ENCODE measurements at regions not wholly inside any gene's neighbourhood (a gene's known extent, or its start where the extent isn't known, plus 50 kb on each side); places are given as distances from the start of the nearest gene placed in this dataset.

- Histone ChIP-seq H3K9me3 (ENCODE audit: control insufficient read depth, low read length) (no peaks in the 10 kb centered on the region), H3K27ac (ENCODE audit: low read depth in 1 of 2, low read length in 2 of 2) (no peak overlapping the region), H3K4me3 (ENCODE audit: low read length in 2 of 2) (no peak overlapping the region), H3K4me1 (ENCODE audit: control insufficient read depth in 1 of 2, insufficient read depth in 2 of 2, low read length in 2 of 2) (peaks cover 0 to 2% of the 10 kb centered on the region in 2 donors), H3K27me3 (ENCODE audit: control insufficient read depth in 1 of 2, insufficient read depth in 2 of 2, low read length in 1 of 2) (no peaks in the 10 kb centered on the region), H3K36me3 (ENCODE audit: control insufficient read depth in 1 of 2, insufficient read depth in 2 of 2, low read length in 1 of 2) (no peaks in the 10 kb centered on the region)
- intact Hi-C loops (cut with DNase I) = no loop called here
- 82 to 84% methylated on average over 9 of the region's 9 CpGs for WGBS, 2 donors
- no peak for DNase-seq
- ATAC-seq (ENCODE audit: low FRiP score) = no peak
Measured at GRCh38 chr6:150722614-150723344, 123.1 kb downstream of the PLEKHG1 start.

- ATAC-seq (ENCODE audit: low FRiP score) = no peak
- no peak overlapping the region for H3K4me3 ChIP-seq (ENCODE audit: low read length in 2 of 2)
- no peaks in the 10 kb centered on the region for H3K9me3 ChIP-seq (ENCODE audit: control insufficient read depth, low read length)
- H3K27ac ChIP-seq (ENCODE audit: low read depth in 1 of 2, low read length in 2 of 2) = no peak overlapping the region
- peaks cover 0 to 2% of the 10 kb centered on the region in 2 donors for H3K4me1 ChIP-seq (ENCODE audit: control insufficient read depth in 1 of 2, insufficient read depth in 2 of 2, low read length in 2 of 2)
- DNase-seq = no peak
- no peaks in the 10 kb centered on the region for H3K27me3 ChIP-seq (ENCODE audit: control insufficient read depth in 1 of 2, insufficient read depth in 2 of 2, low read length in 1 of 2)
- H3K36me3 ChIP-seq (ENCODE audit: control insufficient read depth in 1 of 2, insufficient read depth in 2 of 2, low read length in 1 of 2) = no peaks in the 10 kb centered on the region
- intact Hi-C loops (cut with DNase I) = no loop called here
Measured at GRCh38 chr6:150723345-150723658, 123.6 kb downstream of the PLEKHG1 start.

- WGBS, 2 donors = 88 to 90% methylated on average over 2 of the region's 2 CpGs
- Histone ChIP-seq H3K4me1 (ENCODE audit: control insufficient read depth in 1 of 2, insufficient read depth in 2 of 2, low read length in 2 of 2) (peaks cover 0 to 2% of the 10 kb centered on the region in 2 donors), H3K27me3 (ENCODE audit: control insufficient read depth in 1 of 2, insufficient read depth in 2 of 2, low read length in 1 of 2) (no peaks in the 10 kb centered on the region), H3K4me3 (ENCODE audit: low read length in 2 of 2) (no peak overlapping the region), H3K27ac (ENCODE audit: low read depth in 1 of 2, low read length in 2 of 2) (no peak overlapping the region), H3K36me3 (ENCODE audit: control insufficient read depth in 1 of 2, insufficient read depth in 2 of 2, low read length in 1 of 2) (no peaks in the 10 kb centered on the region), H3K9me3 (ENCODE audit: control insufficient read depth, low read length) (no peaks in the 10 kb centered on the region)
- intact Hi-C loops (cut with DNase I) = no loop called here
- DNase-seq (no peak), ATAC-seq (ENCODE audit: low FRiP score) (no peak)
Measured at GRCh38 chr6:150723857-150724256, 124.2 kb downstream of the PLEKHG1 start.

- H3K27ac ChIP-seq (ENCODE audit: low read depth in 1 of 2, low read length in 2 of 2) = no peak overlapping the region
- H3K4me1 ChIP-seq (ENCODE audit: control insufficient read depth in 1 of 2, insufficient read depth in 2 of 2, low read length in 2 of 2) = peaks cover 0 to 2% of the 10 kb centered on the region in 2 donors
- no peaks in the 10 kb centered on the region for H3K27me3 ChIP-seq (ENCODE audit: control insufficient read depth in 1 of 2, insufficient read depth in 2 of 2, low read length in 1 of 2)
- DNase-seq = no peak
- 86 to 92% methylated on average over 1 of the region's 1 CpG for WGBS, 2 donors
- no peak for ATAC-seq (ENCODE audit: low FRiP score)
- H3K4me3 ChIP-seq (ENCODE audit: low read length in 2 of 2) = no peak overlapping the region
- intact Hi-C loops (cut with DNase I) = no loop called here
- H3K9me3 ChIP-seq (ENCODE audit: control insufficient read depth, low read length) = no peaks in the 10 kb centered on the region
- H3K36me3 ChIP-seq (ENCODE audit: control insufficient read depth in 1 of 2, insufficient read depth in 2 of 2, low read length in 1 of 2) = no peaks in the 10 kb centered on the region
Measured at GRCh38 chr6:150725795-150726194, 126.1 kb downstream of the PLEKHG1 start.

- intact Hi-C loops (cut with DNase I) = no loop called here
- WGBS, 2 donors = 69 to 72% methylated on average over 7 of the region's 7 CpGs
- Histone ChIP-seq H3K4me3 (ENCODE audit: low read length in 2 of 2) (no peak overlapping the region), H3K27ac (ENCODE audit: low read depth in 1 of 2, low read length in 2 of 2) (no peak overlapping the region), H3K36me3 (ENCODE audit: control insufficient read depth in 1 of 2, insufficient read depth in 2 of 2, low read length in 1 of 2) (no peaks in the 10 kb centered on the region), H3K27me3 (ENCODE audit: control insufficient read depth in 1 of 2, insufficient read depth in 2 of 2, low read length in 1 of 2) (no peaks in the 10 kb centered on the region), H3K9me3 (ENCODE audit: control insufficient read depth, low read length) (no peaks in the 10 kb centered on the region), H3K4me1 (ENCODE audit: control insufficient read depth in 1 of 2, insufficient read depth in 2 of 2, low read length in 2 of 2) (peaks cover 0 to 2% of the 10 kb centered on the region in 2 donors)
- ATAC-seq (ENCODE audit: low FRiP score) (no peak), DNase-seq (no peak)
Measured at GRCh38 chr6:150729188-150729748, 129.6 kb downstream of the PLEKHG1 start.

- 92 to 93% methylated on average over 7 of the region's 7 CpGs for WGBS, 2 donors
- no peaks in the 10 kb centered on the region for H3K9me3 ChIP-seq (ENCODE audit: control insufficient read depth, low read length)
Measured at GRCh38 chr6:150730801-150731457, 131.2 kb downstream of the PLEKHG1 start.

GRCh38 chr6:150732765-150733539 lies 132.6 kb upstream of the MTHFD1L start:
- Histone ChIP-seq H3K4me3 (ENCODE audit: low read length in 2 of 2) (no peak overlapping the region), H3K27ac (ENCODE audit: low read depth in 1 of 2, low read length in 2 of 2) (no peak overlapping the region), H3K36me3 (ENCODE audit: control insufficient read depth in 1 of 2, insufficient read depth in 2 of 2, low read length in 1 of 2) (peaks cover 0 to 3% of the 10 kb centered on the region in 2 donors), H3K27me3 (ENCODE audit: control insufficient read depth in 1 of 2, insufficient read depth in 2 of 2, low read length in 1 of 2) (no peaks in the 10 kb centered on the region), H3K9me3 (ENCODE audit: control insufficient read depth, low read length) (no peaks in the 10 kb centered on the region), H3K4me1 (ENCODE audit: control insufficient read depth in 1 of 2, insufficient read depth in 2 of 2, low read length in 2 of 2) (no peaks in the 10 kb centered on the region)
- 95% methylated on average over 12 of the region's 12 CpGs for WGBS, 2 donors
- no peak for ATAC-seq (ENCODE audit: low FRiP score)
- DNase-seq = no peak
- intact Hi-C loops (cut with DNase I) = no loop called here

More at GRCh38 chr6:150730801-150731457, 131.2 kb downstream of the PLEKHG1 start:
- no peaks in the 10 kb centered on the region for H3K27me3 ChIP-seq (ENCODE audit: control insufficient read depth in 1 of 2, insufficient read depth in 2 of 2, low read length in 1 of 2)
- ATAC-seq (ENCODE audit: low FRiP score) = no peak
- H3K36me3 ChIP-seq (ENCODE audit: control insufficient read depth in 1 of 2, insufficient read depth in 2 of 2, low read length in 1 of 2) = no peaks in the 10 kb centered on the region
- intact Hi-C loops (cut with DNase I) = no loop called here
- peaks cover 0 to 2% of the 10 kb centered on the region in 2 donors for H3K4me1 ChIP-seq (ENCODE audit: control insufficient read depth in 1 of 2, insufficient read depth in 2 of 2, low read length in 2 of 2)
- no peak overlapping the region for H3K4me3 ChIP-seq (ENCODE audit: low read length in 2 of 2)
- DNase-seq = no peak
- no peak overlapping the region for H3K27ac ChIP-seq (ENCODE audit: low read depth in 1 of 2, low read length in 2 of 2)

GRCh38 chr6:150733726-150734125 lies 131.8 kb upstream of the MTHFD1L start:
- Histone ChIP-seq H3K36me3 (ENCODE audit: control insufficient read depth in 1 of 2, insufficient read depth in 2 of 2, low read length in 1 of 2) (peaks cover 0 to 3% of the 10 kb centered on the region in 2 donors), H3K9me3 (ENCODE audit: control insufficient read depth, low read length) (no peaks in the 10 kb centered on the region), H3K27ac (ENCODE audit: low read depth in 1 of 2, low read length in 2 of 2) (no peak overlapping the region), H3K27me3 (ENCODE audit: control insufficient read depth in 1 of 2, insufficient read depth in 2 of 2, low read length in 1 of 2) (no peaks in the 10 kb centered on the region), H3K4me1 (ENCODE audit: control insufficient read depth in 1 of 2, insufficient read depth in 2 of 2, low read length in 2 of 2) (no peaks in the 10 kb centered on the region), H3K4me3 (ENCODE audit: low read length in 2 of 2) (no peak overlapping the region)
- DNase-seq (no peak), ATAC-seq (ENCODE audit: low FRiP score) (no peak)
- intact Hi-C loops (cut with DNase I) = no loop called here
- WGBS, 2 donors = 95 to 96% methylated on average over 21 of the region's 21 CpGs

Measured in aorta (tissue), 5 donors.